ENCODE measurements at regions not wholly inside any gene's neighbourhood (a gene's known extent, or its start where the extent isn't known, plus 50 kb on each side); places are given as distances from the start of the nearest gene placed in this dataset.

DNA sequence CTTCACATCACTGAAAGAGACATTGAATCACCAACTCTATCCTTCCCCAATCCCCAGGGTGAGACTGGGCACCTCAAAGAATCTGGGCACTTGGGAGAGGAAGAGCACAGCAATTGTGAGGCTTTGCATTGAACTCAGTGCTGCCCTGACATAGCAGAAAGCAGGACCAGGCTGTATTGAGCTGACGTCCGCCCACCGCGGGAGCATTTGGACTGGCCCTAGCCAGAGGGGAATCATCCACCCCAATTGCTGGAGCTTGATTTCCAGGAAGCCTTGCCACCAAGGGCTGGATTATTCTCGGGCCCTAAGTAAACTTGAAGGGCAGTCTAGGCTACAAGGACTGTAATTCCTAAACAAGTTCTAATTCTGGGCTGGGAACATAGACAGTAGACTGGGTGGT, 416.3 kb upstream of the PHF14 start:
- Histone ChIP-seq H3K9me3 (ENCODE audit: insufficient read depth, low read length) (no peaks in the 10 kb centered on the region), H2AFZ (ENCODE audit: low read depth, low read length) (no peak overlapping the region), H3K4me1 (ENCODE audit: low read length) (no peaks in the 10 kb centered on the region), H3K27ac (ENCODE audit: low read length) (no peak overlapping the region), H4K20me1 (ENCODE audit: insufficient read depth, low read length) (no peaks in the 10 kb centered on the region), H3K36me3 (replicated peaks; ENCODE audit: low read depth, low read length) (no peaks in the 10 kb centered on the region), H3K9ac (ENCODE audit: low read length) (no peak overlapping the region), H3K79me2 (ENCODE audit: low read length) (no peaks in the 10 kb centered on the region), H3K27me3 (ENCODE audit: low read depth, low read length) (no peaks in the 10 kb centered on the region), H3K4me2 (ENCODE audit: low read length) (no peak overlapping the region), H3K4me3 (ENCODE audit: low read length) (no peak overlapping the region)
- TF ChIP-seq EZH2phosphoT487 (IDR thresholded peaks at IDR 0.05; ENCODE audit: low read depth), result no peak
- TF ChIP-seq, protein P1, sequence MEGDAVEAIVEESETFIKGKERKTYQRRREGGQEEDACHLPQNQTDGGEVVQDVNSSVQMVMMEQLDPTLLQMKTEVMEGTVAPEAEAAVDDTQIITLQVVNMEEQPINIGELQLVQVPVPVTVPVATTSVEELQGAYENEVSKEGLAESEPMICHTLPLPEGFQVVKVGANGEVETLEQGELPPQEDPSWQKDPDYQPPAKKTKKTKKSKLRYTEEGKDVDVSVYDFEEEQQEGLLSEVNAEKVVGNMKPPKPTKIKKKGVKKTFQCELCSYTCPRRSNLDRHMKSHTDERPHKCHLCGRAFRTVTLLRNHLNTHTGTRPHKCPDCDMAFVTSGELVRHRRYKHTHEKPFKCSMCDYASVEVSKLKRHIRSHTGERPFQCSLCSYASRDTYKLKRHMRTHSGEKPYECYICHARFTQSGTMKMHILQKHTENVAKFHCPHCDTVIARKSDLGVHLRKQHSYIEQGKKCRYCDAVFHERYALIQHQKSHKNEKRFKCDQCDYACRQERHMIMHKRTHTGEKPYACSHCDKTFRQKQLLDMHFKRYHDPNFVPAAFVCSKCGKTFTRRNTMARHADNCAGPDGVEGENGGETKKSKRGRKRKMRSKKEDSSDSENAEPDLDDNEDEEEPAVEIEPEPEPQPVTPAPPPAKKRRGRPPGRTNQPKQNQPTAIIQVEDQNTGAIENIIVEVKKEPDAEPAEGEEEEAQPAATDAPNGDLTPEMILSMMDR (IDR thresholded peaks at IDR 0.05; ENCODE audit: low read depth, low read length), result no peak

DNA sequence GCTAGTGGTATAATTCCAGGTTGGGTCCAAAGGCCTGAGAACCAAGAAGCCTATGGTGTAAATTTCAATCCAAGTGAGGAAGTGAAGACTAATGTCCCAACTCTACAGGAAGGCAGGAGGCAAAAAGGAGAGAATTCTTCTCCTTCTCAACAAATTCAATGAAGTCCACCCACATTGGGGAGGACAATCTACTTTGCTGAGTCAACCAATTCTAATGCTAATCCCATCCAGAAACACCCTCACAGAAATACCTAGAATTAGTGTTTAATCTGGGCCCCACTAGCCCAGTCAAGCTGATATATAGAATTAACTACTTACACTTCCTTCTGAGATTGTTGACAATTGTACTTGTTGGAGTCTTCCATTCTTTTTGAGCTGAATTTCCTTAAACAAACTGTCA, 413.2 kb upstream of the PHF14 start:
- no peak for TF ChIP-seq EZH2phosphoT487 (IDR thresholded peaks at IDR 0.05; ENCODE audit: low read depth)
- TF ChIP-seq, protein P1 (IDR thresholded peaks at IDR 0.05; ENCODE audit: low read depth, low read length), result no peak
- no peaks in the 10 kb centered on the region for H3K79me2 ChIP-seq (ENCODE audit: low read length)
- H3K27me3 ChIP-seq (ENCODE audit: low read depth, low read length), result no peaks in the 10 kb centered on the region
- no peaks in the 10 kb centered on the region for H3K4me1 ChIP-seq (ENCODE audit: low read length)
- no peaks in the 10 kb centered on the region for H3K9me3 ChIP-seq (ENCODE audit: insufficient read depth, low read length)
- H3K27ac ChIP-seq (ENCODE audit: low read length), result no peak overlapping the region
- no peaks in the 10 kb centered on the region for H3K36me3 ChIP-seq (replicated peaks; ENCODE audit: low read depth, low read length)
- H2AFZ ChIP-seq (ENCODE audit: low read depth, low read length), result no peak overlapping the region
- H3K9ac ChIP-seq (ENCODE audit: low read length), result no peak overlapping the region
- H4K20me1 ChIP-seq (ENCODE audit: insufficient read depth, low read length), result no peaks in the 10 kb centered on the region
- H3K4me2 ChIP-seq (ENCODE audit: low read length), result no peak overlapping the region
- no peak overlapping the region for H3K4me3 ChIP-seq (ENCODE audit: low read length)

DNA sequence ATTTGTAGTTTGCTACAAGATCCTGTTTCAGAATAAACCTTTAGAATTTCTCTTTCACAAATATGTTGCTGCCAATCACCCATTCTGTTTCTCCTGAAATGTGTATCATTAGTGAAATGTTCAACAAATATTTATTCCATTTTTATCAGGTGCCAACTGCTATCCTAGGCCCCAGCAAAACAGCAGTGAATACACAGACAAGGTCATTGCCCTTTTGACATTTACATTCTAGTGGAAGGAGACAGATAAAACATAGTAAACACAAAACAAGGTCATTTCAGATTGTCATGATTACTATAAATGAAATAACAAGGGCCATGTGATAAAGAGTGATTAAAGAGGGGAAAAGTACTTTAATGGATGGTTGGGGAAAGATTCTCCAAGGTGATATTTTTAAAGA, 404.8 kb upstream of the PHF14 start:
- H3K27ac ChIP-seq (ENCODE audit: low read length), result no peak overlapping the region
- TF ChIP-seq EZH2phosphoT487 (IDR thresholded peaks at IDR 0.05; ENCODE audit: low read depth), result no peak
- TF ChIP-seq, protein P1 (IDR thresholded peaks at IDR 0.05; ENCODE audit: low read depth, low read length), result no peak

DNA sequence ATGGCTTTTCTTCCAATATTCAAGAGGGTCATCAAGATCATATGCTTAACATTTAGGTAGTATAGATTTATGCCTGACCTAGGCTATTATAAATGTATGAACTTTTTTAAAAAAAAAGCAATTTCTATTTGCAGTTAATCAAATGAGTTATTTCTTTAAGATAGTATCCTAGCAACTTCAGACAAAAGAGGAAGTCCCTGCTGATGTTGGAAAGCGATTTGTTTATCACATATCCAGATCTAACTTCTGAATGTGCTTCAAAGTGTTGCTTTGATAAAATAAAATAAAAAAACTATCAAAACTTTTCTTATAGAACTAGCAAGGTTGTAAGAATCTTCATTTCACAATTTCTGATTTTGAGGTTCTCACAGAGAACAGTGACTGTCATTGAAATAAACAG, 401.9 kb upstream of the PHF14 start:
- H2AFZ ChIP-seq (ENCODE audit: low read depth, low read length), result no peak overlapping the region
- TF ChIP-seq, protein P1 (IDR thresholded peaks at IDR 0.05; ENCODE audit: low read depth, low read length), result no peak
- TF ChIP-seq EZH2phosphoT487 (IDR thresholded peaks at IDR 0.05; ENCODE audit: low read depth), result no peak
- H3K36me3 ChIP-seq (replicated peaks; ENCODE audit: low read depth, low read length), result no peaks in the 10 kb centered on the region
- H3K27ac ChIP-seq (ENCODE audit: low read length), result no peak overlapping the region
- H3K4me2 ChIP-seq (ENCODE audit: low read length), result no peak overlapping the region
- no peaks in the 10 kb centered on the region for H4K20me1 ChIP-seq (ENCODE audit: insufficient read depth, low read length)
- no peak overlapping the region for H3K9ac ChIP-seq (ENCODE audit: low read length)
- H3K79me2 ChIP-seq (ENCODE audit: low read length), result no peaks in the 10 kb centered on the region
- H3K9me3 ChIP-seq (ENCODE audit: insufficient read depth, low read length), result no peaks in the 10 kb centered on the region
- H3K4me3 ChIP-seq (ENCODE audit: low read length), result no peak overlapping the region
- H3K27me3 ChIP-seq (ENCODE audit: low read depth, low read length), result no peaks in the 10 kb centered on the region
- H3K4me1 ChIP-seq (ENCODE audit: low read length), result no peaks in the 10 kb centered on the region

More for the DNA sequence above, 404.8 kb upstream of the PHF14 start:
- H3K79me2 ChIP-seq (ENCODE audit: low read length), result no peaks in the 10 kb centered on the region
- no peaks in the 10 kb centered on the region for H4K20me1 ChIP-seq (ENCODE audit: insufficient read depth, low read length)
- no peaks in the 10 kb centered on the region for H3K4me1 ChIP-seq (ENCODE audit: low read length)
- H2AFZ ChIP-seq (ENCODE audit: low read depth, low read length), result no peak overlapping the region
- H3K36me3 ChIP-seq (replicated peaks; ENCODE audit: low read depth, low read length), result no peaks in the 10 kb centered on the region
- no peak overlapping the region for H3K4me2 ChIP-seq (ENCODE audit: low read length)
- H3K9ac ChIP-seq (ENCODE audit: low read length), result no peak overlapping the region
- no peaks in the 10 kb centered on the region for H3K27me3 ChIP-seq (ENCODE audit: low read depth, low read length)
- H3K9me3 ChIP-seq (ENCODE audit: insufficient read depth, low read length), result no peaks in the 10 kb centered on the region
- H3K4me3 ChIP-seq (ENCODE audit: low read length), result no peak overlapping the region

Data from OCI-LY3 (cell line).